ENCODE measurements at regions not wholly inside any gene's neighbourhood (a gene's known extent, or its start where the extent isn't known, plus 50 kb on each side); places are given as distances from the start of the nearest gene placed in this dataset.

- H3K9me2 ChIP-seq (replicated peaks; ENCODE audit: insufficient read depth) = no peaks in the 10 kb centered on the region
- no peak for DNase-seq (ENCODE audit: low spot score)
- 71% methylated on average over 5 of the region's 5 CpGs for WGBS (ENCODE audit: low lambda C conversion rate, missing lambda C conversion rate)
- H3K9me3 ChIP-seq (ENCODE audit: low read depth) = no peaks in the 10 kb centered on the region
- no peak overlapping the region for H3K4me3 ChIP-seq
- no peak overlapping the region for H3K27ac ChIP-seq
- no peak for TF ChIP-seq CTCF (IDR thresholded peaks at IDR 0.05; ENCODE audit: poor library complexity)
- TF ChIP-seq EZH2 (IDR thresholded peaks at IDR 0.05; ENCODE audit: borderline replicate concordance) = no peak
- TF ChIP-seq EZH2phosphoT487 (IDR thresholded peaks at IDR 0.05; ENCODE audit: low read depth, severe bottlenecking, unreplicated experiment) = no peak
- no peaks in the 10 kb centered on the region for H4K20me1 ChIP-seq (ENCODE audit: insufficient read depth, poor library complexity, severe bottlenecking)
- H3K79me2 ChIP-seq = no peaks in the 10 kb centered on the region
- H3K4me2 ChIP-seq = no peak overlapping the region
- H3K4me1 ChIP-seq (ENCODE audit: insufficient read depth) = no peaks in the 10 kb centered on the region
- H2AFZ ChIP-seq = no peak overlapping the region
- no peaks in the 10 kb centered on the region for H3K36me3 ChIP-seq (replicated peaks; ENCODE audit: insufficient read depth, low read depth)
- H3K27me3 ChIP-seq = peaks cover 52% of the 10 kb centered on the region
Measured at GRCh38 chr13:99687723-99688397, 186.6 kb downstream of the TM9SF2 start.

- Histone ChIP-seq H3K27me3 (peaks cover 45% of the 10 kb centered on the region), H3K9me2 (replicated peaks; ENCODE audit: insufficient read depth) (no peaks in the 10 kb centered on the region), H2AFZ (no peak overlapping the region), H3K4me3 (no peak overlapping the region), H3K27ac (peak overlapping the region; percentile 66), H3K4me1 (ENCODE audit: insufficient read depth) (no peaks in the 10 kb centered on the region), H3K36me3 (replicated peaks; ENCODE audit: insufficient read depth, low read depth) (no peaks in the 10 kb centered on the region), H3K9me3 (ENCODE audit: low read depth) (no peaks in the 10 kb centered on the region), H3K4me2 (peak overlapping the region; percentile 26), H3K79me2 (no peaks in the 10 kb centered on the region), H4K20me1 (ENCODE audit: insufficient read depth, poor library complexity, severe bottlenecking) (no peaks in the 10 kb centered on the region)
- no peak for TF ChIP-seq CTCF (IDR thresholded peaks at IDR 0.05; ENCODE audit: poor library complexity)
- TF ChIP-seq EZH2phosphoT487 (IDR thresholded peaks at IDR 0.05; ENCODE audit: low read depth, severe bottlenecking, unreplicated experiment) = no peak
- TF ChIP-seq EZH2 (IDR thresholded peaks at IDR 0.05; ENCODE audit: borderline replicate concordance) = no peak
- DNase-seq (ENCODE audit: low spot score) = peak; percentile 33
- 45% methylated on average over 6 of the region's 6 CpGs for WGBS (ENCODE audit: low lambda C conversion rate, missing lambda C conversion rate)
Measured at GRCh38 chr13:99686944-99687411, 185.7 kb downstream of the TM9SF2 start.

- WGBS (ENCODE audit: low lambda C conversion rate, missing lambda C conversion rate) = 12% methylated on average over 5 of the region's 5 CpGs
- Histone ChIP-seq H4K20me1 (ENCODE audit: insufficient read depth, poor library complexity, severe bottlenecking) (no peaks in the 10 kb centered on the region), H3K9me2 (replicated peaks; ENCODE audit: insufficient read depth) (no peaks in the 10 kb centered on the region), H3K27me3 (peaks cover 37% of the 10 kb centered on the region), H3K4me3 (no peak overlapping the region), H3K4me1 (ENCODE audit: insufficient read depth) (no peaks in the 10 kb centered on the region), H3K27ac (peak overlapping the region; percentile 66), H3K9me3 (ENCODE audit: low read depth) (no peaks in the 10 kb centered on the region), H3K36me3 (replicated peaks; ENCODE audit: insufficient read depth, low read depth) (no peaks in the 10 kb centered on the region), H3K4me2 (peak overlapping the region; percentile 26), H3K79me2 (no peaks in the 10 kb centered on the region), H2AFZ (no peak overlapping the region)
- TF ChIP-seq EZH2 (IDR thresholded peaks at IDR 0.05; ENCODE audit: borderline replicate concordance) = no peak
- TF ChIP-seq CTCF (IDR thresholded peaks at IDR 0.05; ENCODE audit: poor library complexity) = no peak
- no peak for TF ChIP-seq EZH2phosphoT487 (IDR thresholded peaks at IDR 0.05; ENCODE audit: low read depth, severe bottlenecking, unreplicated experiment)
- DNase-seq (ENCODE audit: low spot score) = peak; percentile 73
Measured at GRCh38 chr13:99686157-99686572, 184.9 kb downstream of the TM9SF2 start.

Measured in hepatocyte (in vitro differentiated cells).